ENCODE measurements at regions not wholly inside any gene's neighbourhood (a gene's known extent, or its start where the extent isn't known, plus 50 kb on each side); places are given as distances from the start of the nearest gene placed in this dataset.

DNA sequence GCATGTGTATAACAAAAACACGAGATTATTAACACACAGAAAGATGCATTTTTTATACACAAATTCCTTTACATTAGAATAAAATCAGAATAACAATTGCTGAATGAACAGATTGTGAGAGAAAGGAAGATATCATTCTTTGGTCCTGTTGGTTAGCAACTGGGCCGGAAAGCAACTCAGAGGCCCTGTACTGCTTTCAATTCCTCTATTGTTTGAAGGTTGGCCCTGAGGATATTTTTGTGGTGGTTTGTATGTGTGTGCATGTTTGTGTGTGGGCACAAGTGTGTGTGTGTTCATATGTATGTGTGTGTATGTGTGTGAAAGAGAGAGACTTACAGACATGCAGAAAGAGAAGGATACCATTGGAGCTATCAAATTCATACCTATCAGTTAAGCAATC is 356.8 kb upstream of the DMAC1 start:
- TF ChIP-seq POLR2A (IDR thresholded peaks at IDR 0.05) (no peak), CTCF (IDR thresholded peaks at IDR 0.05) (no peak)
